Inflammatory macrophage treated with lipopolysaccharide for 1 hour (primary cell): ENCODE measurements at regions not wholly inside any gene's neighbourhood (a gene's known extent, or its start where the extent isn't known, plus 50 kb on each side); places are given as distances from the start of the nearest gene placed in this dataset.
"Not testable (repeated sequence)": the region's sequence is repeated elsewhere in the genome, so short reads cannot be mapped to it uniquely, and the experiment has no call there.

Experiments
- DNase-seq, 2 donors: peaks; one replicate each; pipeline ENCODE4 v3.0.0-alpha.2; 2020 to 2022

DNA sequence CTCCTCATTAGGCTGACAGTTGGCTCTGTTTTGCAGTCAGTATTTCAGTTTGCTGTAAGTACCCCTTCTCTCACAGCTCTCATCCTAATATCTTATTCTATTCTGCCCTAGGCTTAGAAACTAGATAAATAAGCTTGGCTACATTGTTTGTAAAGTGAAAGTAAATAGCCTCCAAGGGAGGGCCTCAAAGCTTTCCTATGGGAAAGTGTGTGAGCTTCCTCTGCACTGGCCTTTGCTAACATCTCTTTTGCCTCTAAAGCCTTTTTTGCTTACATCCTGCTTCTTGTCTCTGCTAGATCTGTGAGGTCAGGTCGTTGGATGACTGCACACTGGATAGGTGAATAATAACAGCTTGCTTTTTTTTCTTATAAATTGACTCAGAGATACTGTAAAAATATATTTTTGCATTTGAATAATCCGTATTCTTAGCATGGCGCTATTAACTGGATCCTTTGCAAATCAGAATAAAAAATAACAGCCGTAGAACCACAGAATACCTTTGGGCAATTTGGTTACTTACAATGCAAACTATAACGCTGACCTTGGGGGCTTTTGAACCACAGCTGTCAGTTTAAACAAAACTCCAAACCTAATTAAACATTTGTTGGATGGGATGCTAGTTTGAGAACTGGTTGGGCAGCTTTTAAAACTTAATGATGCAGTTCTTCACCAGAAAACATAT is 55.1 kb downstream of the TTC6 start:
- no peak for DNase-seq

DNA sequence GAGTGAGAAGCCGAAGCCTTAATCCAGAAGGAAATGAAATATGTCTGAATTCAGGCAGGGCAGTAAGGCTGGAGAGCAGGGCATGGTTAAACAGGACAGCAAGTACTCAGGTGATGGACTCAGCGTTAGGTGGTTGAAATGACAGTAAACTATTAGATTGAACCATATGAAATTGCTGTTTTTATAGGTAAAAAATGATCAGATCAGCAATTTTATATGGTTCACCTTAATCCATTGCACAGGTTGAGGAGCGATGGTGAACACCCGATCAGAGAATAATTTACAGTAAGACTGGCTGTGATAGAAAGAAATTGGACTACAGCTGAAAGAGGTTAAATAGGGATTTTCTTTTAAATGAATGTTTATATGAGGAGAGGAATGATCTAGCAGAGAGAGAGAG is 56.6 kb downstream of the TTC6 start:
- no peak for DNase-seq

DNA sequence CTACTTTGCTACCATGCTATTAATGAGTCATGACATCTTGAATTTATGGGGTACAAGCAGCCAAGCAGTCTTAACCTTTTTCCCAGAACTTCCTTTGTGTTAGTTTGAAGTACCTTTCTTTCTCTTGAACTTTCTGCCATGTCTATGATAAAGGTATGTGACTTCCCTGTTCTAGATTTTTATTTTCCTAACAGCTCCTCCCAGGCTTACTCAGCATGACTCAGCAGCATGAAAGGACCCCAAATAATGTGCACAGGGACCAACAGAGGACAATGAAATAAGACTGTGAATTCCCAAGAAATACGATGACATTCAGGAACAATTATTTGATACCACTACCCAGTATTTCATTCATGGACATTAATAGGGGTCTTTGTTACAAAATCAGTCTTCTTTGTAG is 60.0 kb downstream of the TTC6 start:
- DNase-seq: no peak

DNA sequence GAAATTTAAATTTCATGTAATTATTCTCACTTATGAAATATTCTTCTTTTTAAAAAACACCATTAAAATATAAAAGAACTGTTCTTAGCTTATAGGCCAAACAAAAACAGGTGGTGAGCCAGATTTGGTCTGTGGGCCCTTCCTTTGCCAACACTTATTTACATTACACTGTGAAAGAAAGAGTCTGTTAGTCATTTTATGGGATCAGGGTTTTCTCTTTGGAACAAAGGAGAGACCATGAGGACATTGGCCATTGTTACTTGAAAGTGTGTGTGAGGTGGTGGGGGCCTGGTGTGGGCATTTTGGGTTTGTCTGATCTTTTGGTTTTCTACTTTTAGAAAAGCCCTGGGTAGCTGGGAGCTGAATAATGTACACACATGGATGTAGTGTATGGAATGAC is 62.7 kb downstream of the TTC6 start:
- no peak for DNase-seq

DNA sequence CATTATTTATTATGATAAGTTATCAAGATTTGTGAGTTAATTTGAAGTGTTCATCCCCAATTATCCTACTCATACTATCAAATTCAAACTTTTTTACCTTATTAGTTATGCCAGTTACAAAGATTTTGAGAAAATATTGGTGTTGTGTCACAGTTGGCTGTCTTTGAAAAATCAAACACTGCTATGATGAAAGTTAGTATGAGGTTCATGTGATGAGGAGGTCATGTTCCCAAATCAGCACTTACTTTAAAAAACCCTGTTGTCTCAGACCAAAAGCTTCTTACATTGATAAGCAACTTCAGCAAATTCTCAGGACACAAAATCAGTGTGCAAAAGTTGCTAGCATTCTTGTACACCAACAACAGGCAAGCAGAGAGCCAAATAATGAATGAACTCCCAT is 68.1 kb downstream of the TTC6 start:
- DNase-seq: no peak

DNA sequence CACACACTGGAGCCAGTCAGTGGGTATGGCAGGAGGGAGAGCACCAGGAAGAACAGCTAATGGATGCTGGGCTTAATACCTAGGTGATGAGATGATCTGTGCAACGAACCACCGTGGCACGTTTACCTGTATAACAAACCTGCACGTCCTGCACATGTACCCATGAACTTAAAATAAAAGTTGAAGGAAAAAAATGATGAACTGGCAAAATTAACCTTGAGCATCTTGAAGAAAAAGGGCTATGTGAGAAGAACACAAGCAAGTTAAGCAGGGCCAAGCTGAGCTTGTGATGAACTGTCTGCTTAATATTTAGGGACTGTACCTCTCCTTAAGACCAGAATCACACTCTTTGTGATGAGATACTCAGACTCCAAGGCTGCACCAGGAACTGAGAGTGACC is 70.0 kb downstream of the TTC6 start:
- DNase-seq: no peak

DNA sequence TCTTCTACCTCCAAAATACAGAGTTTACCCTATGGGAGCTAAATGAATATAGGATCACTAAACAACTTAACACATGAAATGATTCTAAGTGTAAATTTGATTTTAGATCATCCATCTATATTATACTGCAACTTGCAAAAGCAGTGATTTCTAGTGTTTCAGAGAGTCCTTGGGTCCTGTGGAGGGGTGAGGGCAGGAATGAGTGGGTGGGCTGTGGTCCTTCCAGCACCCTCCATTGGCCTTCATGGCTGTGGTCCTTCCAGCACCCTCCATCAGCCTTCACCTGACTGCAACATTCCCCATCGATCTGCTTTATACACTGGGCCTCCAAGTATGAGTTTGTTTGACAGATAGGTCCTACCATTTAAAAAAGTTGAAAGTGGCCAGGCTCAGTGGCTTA is 70.5 kb downstream of the TTC6 start:
- no peak for DNase-seq

DNA sequence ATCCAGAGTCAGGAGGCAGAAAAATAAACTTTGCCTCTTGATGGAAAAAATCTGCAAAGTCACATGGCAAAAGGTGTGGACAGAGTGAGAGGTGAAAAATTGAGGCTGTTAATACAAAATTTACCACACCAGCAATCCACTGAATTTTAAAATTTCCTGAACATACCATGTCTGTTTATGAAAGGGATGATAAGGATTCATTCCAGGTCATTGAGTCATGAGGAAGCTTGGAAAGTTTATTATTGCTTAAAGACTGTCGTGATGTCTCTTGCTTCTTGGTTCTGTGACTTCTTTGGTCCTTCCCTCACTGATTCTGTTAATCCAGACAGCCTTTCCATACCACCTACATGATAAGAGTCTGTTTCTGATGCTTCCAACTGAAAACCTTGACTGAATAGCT is 73.2 kb downstream of the TTC6 start:
- DNase-seq: no peak

DNA sequence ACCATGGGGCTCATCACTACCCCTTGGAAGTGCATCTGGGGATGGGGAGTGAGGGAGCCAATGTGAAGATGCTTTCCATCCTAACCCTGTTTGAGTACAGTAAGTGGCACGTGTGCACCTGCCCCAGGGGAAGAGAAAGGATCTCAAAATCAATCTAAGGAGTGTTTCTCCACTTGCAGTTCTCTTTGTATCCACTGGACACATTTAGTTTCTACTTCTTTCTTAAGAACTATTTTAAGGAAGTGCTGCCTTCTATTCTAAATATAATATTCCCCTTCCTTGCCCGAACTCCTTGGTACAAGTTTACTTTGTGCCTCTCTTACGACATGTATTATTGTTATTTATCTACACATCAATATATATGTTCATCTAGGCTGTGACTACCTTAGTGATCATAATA is 73.8 kb downstream of the TTC6 start:
- no peak for DNase-seq

DNA sequence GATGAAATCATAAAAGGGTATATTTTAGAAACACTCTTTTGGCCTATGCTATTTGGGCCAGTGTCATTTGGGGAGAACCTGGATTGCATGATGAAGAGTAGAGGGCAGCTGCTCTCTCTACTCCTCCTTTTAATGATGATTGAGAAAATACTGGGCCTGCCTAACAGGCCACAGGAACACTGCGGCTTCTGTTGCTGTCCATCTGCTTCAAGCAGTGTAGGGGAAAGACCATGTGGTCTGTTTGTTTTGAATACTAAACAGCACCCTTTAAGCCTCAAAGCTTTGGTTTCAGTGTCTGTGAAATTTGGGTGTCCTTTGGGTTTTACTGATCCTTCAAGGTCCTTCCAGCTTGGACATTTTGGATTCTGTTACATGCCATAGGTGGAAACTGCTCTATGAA is 78.0 kb downstream of the TTC6 start:
- DNase-seq: no peak

DNA sequence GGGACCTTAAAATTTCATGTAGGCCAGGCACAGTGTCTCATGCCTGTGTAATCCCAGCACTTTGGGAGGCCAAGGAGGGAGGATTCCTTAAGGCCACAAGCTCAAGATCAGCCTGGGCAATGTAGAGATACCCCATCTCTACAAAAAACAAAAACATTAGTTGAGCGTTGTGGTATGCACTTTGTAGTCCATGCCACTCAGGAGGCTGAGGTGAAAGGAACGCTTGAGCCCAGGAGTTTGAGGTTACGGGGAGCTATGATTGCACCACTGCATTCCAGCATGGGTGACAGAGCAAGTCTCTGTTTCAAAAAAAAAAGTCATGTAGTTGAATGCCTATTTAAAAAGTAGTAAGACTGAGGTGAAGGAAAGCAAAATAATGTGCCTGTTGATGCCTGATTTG is 83.5 kb downstream of the TTC6 start:
- no peak for DNase-seq

DNA sequence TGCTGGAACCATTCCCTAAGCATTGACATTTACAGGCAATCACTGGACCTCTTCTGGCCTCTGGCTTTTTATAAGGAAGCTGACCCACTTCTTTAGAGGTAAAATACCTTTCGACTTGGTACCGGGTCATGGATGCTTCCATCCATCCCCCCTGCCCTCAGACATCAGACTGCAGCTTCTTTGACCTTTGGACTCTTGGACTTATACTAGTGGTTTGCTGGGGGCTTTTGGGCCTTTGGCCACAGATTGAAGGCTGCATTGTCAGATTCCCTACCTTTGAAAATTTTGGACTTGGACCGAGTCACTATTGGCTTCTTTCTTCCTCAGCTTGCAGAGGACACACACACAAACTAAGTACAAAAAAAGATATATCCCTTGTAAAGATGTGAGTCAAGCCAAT is 86.1 kb downstream of the TTC6 start:
- no peak for DNase-seq

DNA sequence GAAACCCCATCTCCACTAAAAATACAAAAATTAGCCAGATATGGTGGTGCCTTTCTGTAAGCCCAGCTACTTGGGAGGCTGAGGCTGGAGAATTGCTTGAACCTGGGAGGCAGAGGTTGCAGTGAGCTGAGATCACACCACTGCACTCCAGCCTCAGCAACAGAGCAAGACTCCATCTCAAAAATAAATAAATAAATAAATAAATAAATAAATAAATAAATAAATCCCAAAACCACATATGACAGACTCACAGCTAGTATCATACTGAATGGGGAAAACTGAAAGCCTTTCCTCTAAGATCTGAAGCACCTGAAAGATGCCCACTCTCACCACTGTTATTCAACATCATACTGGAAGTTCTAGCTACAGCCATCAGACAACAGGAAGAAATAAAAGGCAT is 97.3 kb downstream of the TTC6 start:
- DNase-seq: not testable (repeated sequence)

DNA sequence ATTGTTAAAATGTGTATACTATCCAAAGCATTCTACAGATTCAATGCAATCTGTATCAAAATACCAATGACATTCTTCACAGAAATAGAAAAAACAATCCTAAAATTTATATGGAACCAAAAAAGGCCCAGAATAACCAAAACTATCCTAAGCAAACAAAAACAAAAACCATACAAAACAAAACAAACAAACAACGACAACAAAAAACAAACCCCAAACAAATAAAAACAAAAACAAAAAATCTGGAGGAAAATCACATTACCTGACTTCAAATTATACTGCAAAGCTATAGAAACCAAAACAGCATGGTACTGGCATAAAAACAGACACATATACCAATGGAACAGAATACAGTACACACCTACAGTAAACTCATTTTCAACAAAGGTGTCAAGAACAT is 98.0 kb downstream of the TTC6 start:
- DNase-seq: not testable (repeated sequence)

DNA sequence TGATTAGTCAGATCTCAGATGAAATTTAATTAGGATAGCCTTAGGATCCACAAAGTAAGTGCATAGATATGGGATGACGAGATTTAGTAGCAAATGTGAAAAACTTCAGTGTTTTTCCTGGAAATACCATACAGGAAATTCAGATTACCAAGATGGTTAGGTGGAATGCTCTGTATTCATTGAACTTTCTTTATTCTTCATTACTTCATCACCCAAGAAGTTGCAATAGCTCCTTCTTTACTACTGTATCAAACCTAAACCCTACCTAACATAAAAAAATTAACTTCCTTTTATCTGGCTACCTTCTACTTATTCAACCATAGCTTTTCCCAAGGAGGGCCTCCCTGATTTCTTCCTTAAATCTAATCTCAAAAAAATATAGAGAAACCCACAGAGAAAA is 100.4 kb downstream of the TTC6 start:
- no peak for DNase-seq

DNA sequence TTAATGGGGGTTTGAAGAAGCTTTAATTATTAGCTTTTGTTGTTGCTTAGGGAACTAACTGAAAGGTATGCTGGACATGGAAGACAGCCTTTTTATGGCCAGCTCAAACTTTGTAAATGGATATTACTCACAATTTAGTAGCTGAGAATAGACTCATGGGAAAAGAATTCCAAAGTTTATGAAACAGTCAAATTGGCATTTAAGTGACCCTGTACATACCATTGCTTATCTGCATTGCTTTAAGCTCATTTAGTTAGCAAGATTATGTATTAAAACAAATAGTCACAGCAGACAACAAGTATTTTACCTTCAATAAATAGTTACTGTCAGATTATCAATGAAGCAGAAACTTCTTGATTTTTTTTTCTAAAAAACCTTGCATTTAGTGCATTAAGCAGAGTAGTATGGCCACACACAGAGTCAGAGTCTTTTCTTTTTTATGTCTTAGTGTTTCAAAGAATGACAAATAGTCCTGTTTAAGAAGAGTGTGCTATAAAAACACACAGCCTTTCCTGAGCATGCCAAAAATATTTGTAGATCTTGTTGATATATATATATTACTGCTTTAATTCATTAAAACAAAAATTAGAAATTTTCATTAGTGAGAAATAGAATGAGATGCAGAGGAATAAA is 102.2 kb downstream of the TTC6 start:
- no peak for DNase-seq

DNA sequence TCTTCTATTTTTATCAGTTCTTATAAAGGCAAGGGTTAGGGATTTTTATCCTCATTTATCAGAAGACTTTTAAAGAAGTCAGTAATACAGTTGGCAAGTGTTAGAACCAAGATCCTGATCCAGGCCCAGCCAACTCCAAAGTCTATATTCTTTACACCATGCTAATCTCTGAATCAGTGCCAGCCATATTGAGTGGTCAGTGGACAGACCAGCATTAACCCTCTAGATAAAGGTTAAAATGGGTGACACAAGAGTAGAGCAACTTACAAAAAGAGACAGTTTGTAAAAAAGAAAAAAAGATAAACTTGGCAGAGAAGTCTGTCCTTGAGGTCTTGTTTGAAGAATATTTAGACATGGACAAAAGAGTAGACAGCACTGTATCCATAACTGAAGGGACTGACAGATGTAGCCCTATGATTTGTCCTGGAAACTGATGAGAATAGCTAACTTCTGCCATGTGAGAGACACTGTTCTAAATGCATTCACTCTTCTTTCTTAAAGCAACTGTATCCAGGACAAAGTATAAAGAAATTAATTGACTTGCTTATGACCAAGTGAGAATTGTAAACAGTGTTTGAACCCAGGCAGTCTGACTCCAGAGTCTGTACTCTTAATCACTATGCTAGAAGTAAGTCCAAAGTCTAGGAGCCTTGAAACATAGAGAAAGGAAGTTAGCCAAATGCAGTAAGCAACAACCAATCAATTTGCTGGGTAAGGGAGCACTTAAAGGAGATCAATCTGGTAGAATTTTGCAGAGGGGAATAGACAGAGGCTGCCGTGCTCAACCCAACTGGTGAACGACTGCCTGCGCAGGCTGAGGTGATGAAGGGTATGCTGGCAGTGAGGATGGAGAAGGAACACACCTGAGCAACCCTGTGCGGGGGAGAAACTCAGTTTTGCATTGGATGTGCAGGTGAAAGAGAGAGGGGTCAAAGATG is 103.7 kb downstream of the TTC6 start:
- no peak for DNase-seq

DNA sequence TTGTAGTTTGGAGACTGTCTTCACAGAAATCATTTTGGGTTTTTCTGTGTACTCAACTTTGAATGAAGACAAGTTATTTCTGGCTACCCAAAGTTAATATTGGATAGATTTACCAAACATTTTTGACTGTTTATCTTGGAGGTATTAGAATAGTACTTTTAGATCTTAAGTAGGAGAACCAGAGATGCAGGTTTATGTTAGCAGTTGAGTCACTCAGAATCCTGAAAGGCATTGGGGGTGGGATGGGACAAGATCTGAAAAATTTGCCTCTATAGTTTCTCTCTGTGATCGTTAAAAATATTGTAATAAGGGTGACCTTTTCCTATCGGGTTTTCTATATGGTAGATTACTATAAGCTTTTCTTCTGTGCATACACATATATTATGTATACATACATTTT is 112.3 kb downstream of the TTC6 start:
- DNase-seq: no peak

DNA sequence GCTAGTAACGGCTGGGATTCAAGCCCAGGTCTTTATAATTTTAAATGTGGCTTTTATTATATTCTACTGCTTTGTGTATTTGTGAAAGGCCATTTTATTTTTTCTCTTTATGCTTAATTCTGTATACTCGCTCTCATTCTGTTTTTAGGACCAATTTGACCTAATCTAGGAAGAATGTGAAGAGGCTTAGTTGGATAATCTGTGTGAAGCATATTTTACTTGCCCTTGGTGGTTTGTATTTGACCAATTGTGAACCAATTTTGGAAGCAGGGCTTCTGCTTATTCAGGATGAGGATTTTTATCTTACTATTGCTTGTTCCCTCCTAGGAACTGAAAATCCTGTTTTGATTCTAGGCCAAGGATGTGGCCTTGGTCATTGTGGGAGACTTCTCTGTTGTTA is 113.1 kb downstream of the TTC6 start:
- DNase-seq: no peak

DNA sequence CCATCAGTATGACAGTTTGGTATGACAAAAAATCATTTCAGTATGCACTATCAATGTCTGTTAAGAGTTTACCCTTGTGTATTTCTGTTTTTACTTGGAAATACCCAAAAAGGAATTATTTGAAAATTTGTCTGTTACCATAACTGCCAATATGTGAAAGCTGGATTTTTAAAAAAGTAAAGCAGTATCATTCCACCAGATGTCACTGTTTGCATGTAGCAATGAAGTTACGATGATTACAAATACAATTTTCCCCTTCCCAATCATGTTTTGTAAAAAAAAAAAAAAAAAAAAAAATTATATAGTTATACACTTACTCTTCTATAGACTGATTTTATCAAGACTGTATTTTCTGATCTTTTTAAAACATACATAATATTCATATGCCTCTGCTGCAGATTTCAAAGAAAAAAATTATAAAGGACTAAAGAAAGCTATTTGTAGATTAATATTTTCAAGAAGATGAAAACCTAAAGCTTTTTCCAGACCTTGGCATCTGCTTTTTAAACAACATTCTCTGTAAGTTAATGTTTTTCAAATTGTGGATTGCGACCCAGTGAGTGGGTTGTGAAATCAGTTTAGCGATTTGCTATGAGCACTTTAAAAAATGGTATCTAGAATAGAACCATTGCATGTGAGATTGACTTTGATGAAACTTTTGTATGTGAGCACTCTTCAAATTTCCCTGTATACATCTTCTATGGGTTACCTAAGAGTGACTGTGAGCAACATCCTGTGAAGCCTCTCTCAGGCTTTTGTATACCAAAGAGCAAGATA is 114.2 kb downstream of the TTC6 start:
- DNase-seq: no peak

DNA sequence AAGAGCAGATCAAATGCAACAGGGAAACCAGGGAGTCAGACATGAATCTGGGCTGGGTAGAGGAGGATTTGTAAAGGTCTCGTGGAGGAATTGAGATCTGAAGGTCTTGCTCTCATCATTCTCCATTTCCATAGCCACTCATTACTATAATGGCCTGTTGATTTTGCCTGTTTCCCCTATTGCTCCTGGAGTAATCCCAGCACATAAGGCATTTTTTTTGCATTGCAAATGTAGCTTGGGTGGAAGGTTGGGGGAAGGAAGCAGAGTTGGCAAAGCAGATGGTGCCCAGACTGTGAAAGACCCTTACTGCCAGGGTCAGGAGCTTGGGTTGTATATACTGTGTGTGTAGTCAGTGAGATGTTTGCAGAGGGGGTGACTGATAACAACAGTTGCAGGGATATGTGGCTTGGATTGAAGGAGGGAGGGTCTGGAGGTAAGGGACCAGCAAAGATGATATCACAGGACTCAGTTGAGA is 116.0 kb downstream of the TTC6 start:
- no peak for DNase-seq

DNA sequence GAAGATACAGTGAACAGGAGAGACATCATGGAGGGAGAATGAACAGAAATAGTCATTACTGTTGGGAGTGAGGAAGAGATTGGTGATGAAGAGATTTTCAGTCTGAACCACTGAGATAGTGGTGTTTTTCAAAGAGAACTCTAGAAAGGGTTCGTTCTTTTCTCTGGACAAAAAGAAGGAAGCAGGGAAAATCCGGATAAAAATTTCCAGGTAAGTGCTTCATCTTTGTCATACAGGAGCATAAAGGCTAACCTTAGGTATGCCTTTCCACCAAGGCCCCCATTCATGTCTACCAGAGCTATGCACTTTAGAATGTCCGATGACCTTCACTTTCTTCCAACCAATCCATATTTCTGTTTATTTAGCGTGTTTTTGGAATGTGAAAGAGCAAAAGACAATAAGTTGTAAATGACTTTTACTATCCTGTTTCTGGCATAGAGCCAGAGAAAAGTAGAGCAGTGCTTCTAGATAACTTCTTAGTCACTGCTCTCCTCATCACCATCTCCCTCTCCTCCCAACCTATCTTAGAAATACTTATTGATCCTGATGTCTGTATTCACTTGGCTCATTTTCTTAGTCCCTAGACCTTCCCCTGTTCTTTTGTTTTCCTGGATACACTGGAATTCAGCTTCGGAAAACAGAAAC is 116.5 kb downstream of the TTC6 start:
- DNase-seq: no peak

DNA sequence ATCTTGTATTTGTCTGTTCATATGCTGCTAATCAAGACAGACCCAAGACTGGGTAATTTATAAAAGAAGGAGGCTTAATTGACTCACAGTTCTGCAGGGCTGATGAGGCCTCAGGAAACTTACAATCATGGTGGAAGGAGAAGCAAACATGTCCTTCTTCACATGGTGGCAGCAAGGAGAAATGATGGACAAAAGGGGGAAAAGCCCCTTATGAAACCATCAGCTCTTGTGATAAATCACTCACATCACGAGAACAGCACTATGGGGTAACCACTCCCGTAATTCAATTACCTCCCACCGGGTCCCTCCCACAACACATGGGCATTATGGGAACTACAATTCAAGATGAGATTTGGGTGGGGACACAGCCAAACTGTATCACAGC is 117.0 kb downstream of the TTC6 start:
- not testable (repeated sequence) for DNase-seq
